GM23338 (cell line): ENCODE measurements at regions not wholly inside any gene's neighbourhood (a gene's known extent, or its start where the extent isn't known, plus 50 kb on each side); places are given as distances from the start of the nearest gene placed in this dataset.

Experiments
- CREB1 ChIP-seq: fragments of 250-450 bp; sonication (Bioruptor Pico); IDR thresholded peaks from 2 replicates; pipeline ENCODE4 v1.5.0; 2020; ENCODE audit warnings: low read depth, mild to moderate bottlenecking, moderate library complexity
- CTCF ChIP-seq, 2 experiments: fragments of 200-600 bp in 1 of 2; sonication (generic) in 1 of 2; conservative IDR thresholded peaks; 2 replicates each; pipeline versions ENCODE4 v1.5.1 to v1.6.1; 2016 to 2017; ENCODE audit warnings: antibody characterized with exemption in 2 of 2, low read depth in 2 of 2, mild to moderate bottlenecking in 2 of 2, moderate library complexity in 1 of 2
- EZH2 ChIP-seq: fragments of 200-600 bp; sonication (generic); IDR thresholded peaks from one replicate; pipeline ENCODE4 v1.8.0; 2017; ENCODE audit warnings: antibody characterized with exemption, mild to moderate bottlenecking, low read depth; ENCODE audit not compliant: unreplicated experiment
- NANOG ChIP-seq: IDR thresholded peaks from 2 replicates; pipeline ENCODE4 v1.6.1; 2016; ENCODE audit warnings: antibody characterized with exemption, borderline replicate concordance
- POLR2AphosphoS5 ChIP-seq: IDR thresholded peaks from 2 replicates; pipeline ENCODE4 v1.6.1; 2016; ENCODE audit warnings: antibody characterized with exemption, low read depth
- REST ChIP-seq: IDR thresholded peaks from one replicate; pipeline ENCODE4 v1.6.1; 2018; ENCODE audit warnings: antibody characterized with exemption; ENCODE audit not compliant: unreplicated experiment
- STAT1 ChIP-seq: IDR thresholded peaks from one replicate; pipeline ENCODE4 v1.6.1; 2016; ENCODE audit warnings: antibody characterized with exemption; ENCODE audit not compliant: unreplicated experiment

GRCh38 chr1:238380167-238380566 is 489.4 kb upstream of the ZP4 start:
- TF ChIP-seq CTCF (conservative IDR thresholded peaks at IDR 0.05; ENCODE audit: low read depth in 2 of 2) = no peak
- no peak for TF ChIP-seq POLR2AphosphoS5
- no peak for TF ChIP-seq REST
- no peak for TF ChIP-seq EZH2
- TF ChIP-seq STAT1 = no peak
- no peak for TF ChIP-seq CREB1 (CRISPR knock-in tag)
- no peak; the same call in none of the 2 replicates for TF ChIP-seq NANOG
